ENCODE measurements at regions not wholly inside any gene's neighbourhood (a gene's known extent, or its start where the extent isn't known, plus 50 kb on each side); places are given as distances from the start of the nearest gene placed in this dataset.
A peak's percentile ranks its signal among the peaks of the same experiment; 100 is the strongest.

- H3K9me3 ChIP-seq (ENCODE audit: control insufficient read depth, low read depth, low read length), result no peaks in the 10 kb centered on the region
- no peaks in the 10 kb centered on the region for H3K4me1 ChIP-seq (ENCODE audit: control insufficient read depth, insufficient read depth, low read length)
- DNase-seq, result peak in 1 of 2 donors; percentile 14
- no peak overlapping the region for H3K27ac ChIP-seq (ENCODE audit: low read length)
- H3K4me3 ChIP-seq (ENCODE audit: low read length), result no peak overlapping the region
- no CpG with 5 or more reads among the region's 4 CpGs for WGBS (ENCODE audit: insufficient coverage, low lambda C conversion rate)
- peaks cover 4% of the 10 kb centered on the region for H3K27me3 ChIP-seq (ENCODE audit: control insufficient read depth, insufficient read depth, low read length)
- H3K36me3 ChIP-seq (ENCODE audit: control insufficient read depth, insufficient read depth, low read length), result no peaks in the 10 kb centered on the region
These were observed 104.5 kb downstream of the NR2F2 start for GRCh38 chr15:96435022-96435421.

- DNase-seq, result no peak
- 100% methylated on average over 2 of the region's 3 CpGs for WGBS (ENCODE audit: insufficient coverage, low lambda C conversion rate)
- H3K4me3 ChIP-seq (ENCODE audit: low read length), result no peak overlapping the region
These were observed 105.3 kb downstream of the NR2F2 start for GRCh38 chr15:96435841-96436240.

GRCh38 chr15:96440978-96441377 is 110.5 kb downstream of the NR2F2 start:
- Histone ChIP-seq H3K9me3 (ENCODE audit: control insufficient read depth, low read depth, low read length) (no peaks in the 10 kb centered on the region), H3K4me3 (ENCODE audit: low read length) (no peak overlapping the region), H3K27me3 (ENCODE audit: control insufficient read depth, insufficient read depth, low read length) (no peaks in the 10 kb centered on the region), H3K36me3 (ENCODE audit: control insufficient read depth, insufficient read depth, low read length) (no peaks in the 10 kb centered on the region), H3K4me1 (ENCODE audit: control insufficient read depth, insufficient read depth, low read length) (no peaks in the 10 kb centered on the region), H3K27ac (ENCODE audit: low read length) (no peak overlapping the region)
- WGBS (ENCODE audit: insufficient coverage, low lambda C conversion rate), result no CpG with 5 or more reads among the region's 4 CpGs
- DNase-seq, result no peak

More at GRCh38 chr15:96435841-96436240, 105.3 kb downstream of the NR2F2 start:
- H3K36me3 ChIP-seq (ENCODE audit: control insufficient read depth, insufficient read depth, low read length), result no peaks in the 10 kb centered on the region
- H3K9me3 ChIP-seq (ENCODE audit: control insufficient read depth, low read depth, low read length), result no peaks in the 10 kb centered on the region
- no peak overlapping the region for H3K27ac ChIP-seq (ENCODE audit: low read length)
- no peaks in the 10 kb centered on the region for H3K4me1 ChIP-seq (ENCODE audit: control insufficient read depth, insufficient read depth, low read length)
- peaks cover 4% of the 10 kb centered on the region for H3K27me3 ChIP-seq (ENCODE audit: control insufficient read depth, insufficient read depth, low read length)

- Histone ChIP-seq H3K27ac (ENCODE audit: low read length) (no peak overlapping the region), H3K27me3 (ENCODE audit: control insufficient read depth, insufficient read depth, low read length) (no peaks in the 10 kb centered on the region), H3K9me3 (ENCODE audit: control insufficient read depth, low read depth, low read length) (no peaks in the 10 kb centered on the region), H3K4me3 (ENCODE audit: low read length) (no peak overlapping the region), H3K36me3 (ENCODE audit: control insufficient read depth, insufficient read depth, low read length) (no peaks in the 10 kb centered on the region), H3K4me1 (ENCODE audit: control insufficient read depth, insufficient read depth, low read length) (no peaks in the 10 kb centered on the region)
- no peak for DNase-seq
- WGBS (ENCODE audit: insufficient coverage, low lambda C conversion rate), result no CpG with 5 or more reads among the region's 18 CpGs
These were observed 111.6 kb downstream of the NR2F2 start for GRCh38 chr15:96442076-96442475.

GRCh38 chr15:96444865-96445264 is 114.4 kb downstream of the NR2F2 start:
- DNase-seq, result no peak

GRCh38 chr15:96448923-96449322 is 118.4 kb downstream of the NR2F2 start:
- no peaks in the 10 kb centered on the region for H3K4me1 ChIP-seq (ENCODE audit: control insufficient read depth, insufficient read depth, low read length)
- no peaks in the 10 kb centered on the region for H3K27me3 ChIP-seq (ENCODE audit: control insufficient read depth, insufficient read depth, low read length)
- no peak overlapping the region for H3K4me3 ChIP-seq (ENCODE audit: low read length)
- no peak for DNase-seq
- no peaks in the 10 kb centered on the region for H3K9me3 ChIP-seq (ENCODE audit: control insufficient read depth, low read depth, low read length)
- no peak overlapping the region for H3K27ac ChIP-seq (ENCODE audit: low read length)
- WGBS (ENCODE audit: insufficient coverage, low lambda C conversion rate), result 46% methylated on average over 3 of the region's 7 CpGs
- H3K36me3 ChIP-seq (ENCODE audit: control insufficient read depth, insufficient read depth, low read length), result no peaks in the 10 kb centered on the region

More at GRCh38 chr15:96444865-96445264, 114.4 kb downstream of the NR2F2 start:
- no peak overlapping the region for H3K27ac ChIP-seq (ENCODE audit: low read length)
- H3K27me3 ChIP-seq (ENCODE audit: control insufficient read depth, insufficient read depth, low read length), result no peaks in the 10 kb centered on the region
- WGBS (ENCODE audit: insufficient coverage, low lambda C conversion rate), result 50% methylated on average over 1 of the region's 3 CpGs
- no peaks in the 10 kb centered on the region for H3K36me3 ChIP-seq (ENCODE audit: control insufficient read depth, insufficient read depth, low read length)
- H3K4me1 ChIP-seq (ENCODE audit: control insufficient read depth, insufficient read depth, low read length), result no peaks in the 10 kb centered on the region
- no peak overlapping the region for H3K4me3 ChIP-seq (ENCODE audit: low read length)
- no peaks in the 10 kb centered on the region for H3K9me3 ChIP-seq (ENCODE audit: control insufficient read depth, low read depth, low read length)

- H3K27ac ChIP-seq (ENCODE audit: low read length), result no peak overlapping the region
- no peak overlapping the region for H3K4me3 ChIP-seq (ENCODE audit: low read length)
- no peak for DNase-seq
- H3K36me3 ChIP-seq (ENCODE audit: control insufficient read depth, insufficient read depth, low read length), result no peaks in the 10 kb centered on the region
- 83% methylated on average over 1 of the region's 3 CpGs for WGBS (ENCODE audit: insufficient coverage, low lambda C conversion rate)
- peaks cover 6% of the 10 kb centered on the region for H3K27me3 ChIP-seq (ENCODE audit: control insufficient read depth, insufficient read depth, low read length)
- H3K4me1 ChIP-seq (ENCODE audit: control insufficient read depth, insufficient read depth, low read length), result no peaks in the 10 kb centered on the region
- H3K9me3 ChIP-seq (ENCODE audit: control insufficient read depth, low read depth, low read length), result no peaks in the 10 kb centered on the region
These were observed 127.3 kb downstream of the NR2F2 start for GRCh38 chr15:96457841-96458240.

- Histone ChIP-seq H3K4me1 (ENCODE audit: control insufficient read depth, insufficient read depth, low read length) (no peaks in the 10 kb centered on the region), H3K9me3 (ENCODE audit: control insufficient read depth, low read depth, low read length) (no peaks in the 10 kb centered on the region)
- 100% methylated on average over 1 of the region's 1 CpG for WGBS (ENCODE audit: insufficient coverage, low lambda C conversion rate)
These were observed 129.6 kb downstream of the NR2F2 start for GRCh38 chr15:96460106-96460505.

GRCh38 chr15:96462768-96463750 is 132.6 kb downstream of the NR2F2 start:
- no peak overlapping the region for H3K27ac ChIP-seq (ENCODE audit: low read length)
- DNase-seq, result no peak
- no peaks in the 10 kb centered on the region for H3K36me3 ChIP-seq (ENCODE audit: control insufficient read depth, insufficient read depth, low read length)
- H3K4me1 ChIP-seq (ENCODE audit: control insufficient read depth, insufficient read depth, low read length), result no peaks in the 10 kb centered on the region
- H3K27me3 ChIP-seq (ENCODE audit: control insufficient read depth, insufficient read depth, low read length), result peaks cover 14% of the 10 kb centered on the region
- 99% methylated on average over 13 of the region's 21 CpGs for WGBS (ENCODE audit: insufficient coverage, low lambda C conversion rate)
- H3K4me3 ChIP-seq (ENCODE audit: low read length), result no peak overlapping the region
- H3K9me3 ChIP-seq (ENCODE audit: control insufficient read depth, low read depth, low read length), result no peaks in the 10 kb centered on the region

More at GRCh38 chr15:96460106-96460505, 129.6 kb downstream of the NR2F2 start:
- Histone ChIP-seq H3K4me3 (ENCODE audit: low read length) (no peak overlapping the region), H3K36me3 (ENCODE audit: control insufficient read depth, insufficient read depth, low read length) (no peaks in the 10 kb centered on the region), H3K27me3 (ENCODE audit: control insufficient read depth, insufficient read depth, low read length) (peaks cover 8% of the 10 kb centered on the region), H3K27ac (ENCODE audit: low read length) (no peak overlapping the region)
- no peak for DNase-seq

- H3K4me3 ChIP-seq (ENCODE audit: low read length), result no peak overlapping the region
- no peak for DNase-seq
- WGBS (ENCODE audit: insufficient coverage, low lambda C conversion rate), result 78% methylated on average over 2 of the region's 4 CpGs
- H3K36me3 ChIP-seq (ENCODE audit: control insufficient read depth, insufficient read depth, low read length), result no peaks in the 10 kb centered on the region
- H3K27me3 ChIP-seq (ENCODE audit: control insufficient read depth, insufficient read depth, low read length), result peaks cover 30% of the 10 kb centered on the region
- H3K9me3 ChIP-seq (ENCODE audit: control insufficient read depth, low read depth, low read length), result no peaks in the 10 kb centered on the region
- no peak overlapping the region for H3K27ac ChIP-seq (ENCODE audit: low read length)
- H3K4me1 ChIP-seq (ENCODE audit: control insufficient read depth, insufficient read depth, low read length), result no peaks in the 10 kb centered on the region
These were observed 136.0 kb downstream of the NR2F2 start for GRCh38 chr15:96466389-96466947.

All from large intestine (tissue), 3 donors.